RPMI7951 (cell line): ENCODE measurements at regions not wholly inside any gene's neighbourhood (a gene's known extent, or its start where the extent isn't known, plus 50 kb on each side); places are given as distances from the start of the nearest gene placed in this dataset.
"Not testable (repeated sequence)": the region's sequence is repeated elsewhere in the genome, so short reads cannot be mapped to it uniquely, and the experiment has no call there.

ENCODE experiments used
- DNase-seq: peaks from one replicate; pipeline ENCODE4 v3.0.0-alpha.2; 2012; ENCODE audit warnings: low read depth

DNA sequence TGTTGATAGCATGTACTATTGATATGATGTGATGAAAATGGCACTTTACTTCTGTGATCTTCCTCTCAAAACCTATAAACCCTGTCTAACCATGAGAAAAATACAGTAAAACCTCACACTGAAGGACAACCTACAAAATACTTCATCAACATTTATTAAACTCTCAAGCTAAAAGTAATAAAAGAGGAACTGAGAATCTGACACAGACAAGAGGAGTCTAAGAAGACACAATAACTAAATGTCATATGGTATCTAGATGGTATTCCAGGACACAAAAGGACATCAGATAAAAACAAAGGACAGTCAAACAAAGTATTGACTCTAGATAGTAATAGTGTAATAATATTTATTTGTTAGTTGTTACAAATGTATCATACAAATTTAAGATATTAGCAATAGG is 655.3 kb downstream of the SH3BGRL start:
- DNase-seq = no peak

DNA sequence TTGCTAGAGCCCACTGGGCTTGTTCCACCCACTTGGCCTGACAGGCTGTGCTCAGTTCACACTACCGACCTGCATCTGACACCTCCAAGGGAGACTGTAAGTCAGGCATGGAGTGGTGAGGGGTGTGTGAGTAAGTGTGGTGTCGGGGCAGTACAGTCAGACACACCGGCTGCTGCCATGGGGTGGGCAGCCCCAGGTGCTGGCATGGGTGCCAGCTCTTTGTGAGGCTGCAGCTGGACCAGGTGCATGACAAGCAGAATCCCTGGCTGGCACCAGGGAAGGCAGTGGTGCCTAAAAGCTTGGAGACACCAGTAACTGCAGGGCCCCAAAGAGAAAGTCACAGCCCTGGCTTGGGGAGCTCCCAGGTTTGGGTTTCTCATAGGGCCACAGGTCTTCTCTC is 665.0 kb downstream of the SH3BGRL start:
- DNase-seq = no peak

DNA sequence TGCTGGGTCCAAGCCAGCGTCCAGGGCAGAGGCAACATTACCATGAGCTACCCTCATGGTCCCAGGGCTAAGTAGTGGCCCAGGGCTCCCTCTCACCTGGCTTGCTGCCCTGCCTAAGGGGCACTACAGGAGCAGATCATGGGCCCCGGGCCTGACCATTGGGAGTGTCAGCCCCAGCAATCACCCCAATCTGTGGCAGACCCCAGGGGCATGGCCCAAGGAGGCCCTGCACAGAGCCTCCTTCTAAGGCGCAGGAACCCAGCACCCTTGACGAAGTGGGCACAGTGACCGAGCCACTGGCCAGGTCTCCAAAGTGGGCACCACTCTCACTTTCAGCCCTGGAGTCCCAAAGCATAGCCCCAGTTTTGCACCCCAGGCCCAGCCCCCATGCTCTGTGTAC is 667.1 kb downstream of the SH3BGRL start:
- no peak for DNase-seq

DNA sequence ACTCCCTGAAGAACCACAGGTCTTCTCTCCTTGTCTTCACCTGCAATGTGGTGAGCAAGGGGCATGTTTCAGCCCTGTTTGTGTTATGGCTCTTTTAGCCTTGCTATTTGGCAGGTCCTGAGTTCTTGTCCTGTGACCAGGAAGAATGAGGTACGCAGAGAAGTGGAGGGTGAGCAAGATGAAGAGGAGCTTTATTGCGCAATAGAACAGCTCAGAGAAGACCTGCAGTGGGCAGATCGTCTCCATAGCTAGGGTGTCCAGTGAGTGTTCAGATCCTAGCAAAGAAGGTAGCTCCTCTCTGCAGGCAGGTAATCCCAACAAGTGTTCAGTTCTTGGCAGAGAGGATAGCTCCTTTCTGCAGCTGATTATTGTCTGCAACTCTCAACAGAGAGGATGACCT is 672.9 kb downstream of the SH3BGRL start:
- no peak for DNase-seq

DNA sequence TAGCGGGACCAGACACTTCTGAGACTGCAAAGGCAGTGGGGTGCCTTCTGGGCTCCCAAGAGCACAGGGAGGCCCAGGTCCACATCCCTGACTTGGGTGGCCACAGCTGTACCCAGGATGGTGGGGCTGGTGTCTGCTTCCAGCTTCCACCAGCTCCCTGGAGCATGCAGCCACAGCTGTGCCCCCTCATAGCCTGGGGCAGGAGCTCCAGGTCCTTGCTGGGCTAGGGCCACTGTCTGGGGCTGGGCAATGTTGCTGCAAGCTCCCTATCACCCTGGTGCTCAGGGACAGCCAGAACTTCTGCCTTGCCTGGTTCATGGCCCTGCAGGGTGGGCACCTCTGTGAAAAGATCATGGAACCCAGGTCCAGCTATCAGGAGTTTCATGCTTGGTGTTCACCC is 673.9 kb downstream of the SH3BGRL start:
- DNase-seq = no peak

DNA sequence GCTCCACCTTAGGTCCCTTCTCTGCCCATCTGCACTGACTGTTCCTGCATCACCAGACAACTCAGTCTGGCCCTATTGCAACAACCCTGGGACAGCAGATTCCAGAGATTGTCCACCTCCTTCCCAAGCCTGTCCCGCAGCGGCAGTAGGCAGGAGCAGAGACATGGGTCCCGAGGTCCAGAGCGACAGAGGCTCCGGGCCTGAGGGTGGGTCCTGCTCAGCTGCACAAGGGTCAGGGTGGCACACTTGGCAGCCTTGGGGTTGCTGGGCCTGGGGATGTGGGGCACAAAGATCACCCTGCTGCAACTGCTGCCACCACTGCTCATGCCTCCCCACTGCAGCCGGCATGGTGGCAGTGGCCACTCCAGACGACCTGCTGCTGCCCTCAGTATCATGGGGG is 674.5 kb downstream of the SH3BGRL start:
- DNase-seq = no peak

DNA sequence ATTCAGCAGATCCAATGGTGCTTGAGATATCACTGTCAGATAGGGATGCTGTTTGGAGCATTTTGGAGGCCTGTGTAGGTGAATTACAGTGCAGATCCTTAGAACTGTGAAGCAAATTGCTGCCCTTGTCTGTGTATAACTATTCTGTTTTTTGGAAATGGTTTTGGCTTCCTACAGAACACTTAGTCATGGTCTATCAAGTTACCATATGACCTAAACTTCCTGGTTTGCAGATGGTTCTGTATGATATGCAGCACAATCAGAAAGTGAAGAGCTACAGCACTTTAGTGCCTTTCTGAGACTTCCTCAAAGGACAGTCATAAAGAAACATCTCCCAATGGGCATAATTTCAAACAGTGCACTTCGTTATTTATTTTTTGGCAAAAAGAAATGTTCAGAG is 688.6 kb downstream of the SH3BGRL start:
- DNase-seq = no peak

DNA sequence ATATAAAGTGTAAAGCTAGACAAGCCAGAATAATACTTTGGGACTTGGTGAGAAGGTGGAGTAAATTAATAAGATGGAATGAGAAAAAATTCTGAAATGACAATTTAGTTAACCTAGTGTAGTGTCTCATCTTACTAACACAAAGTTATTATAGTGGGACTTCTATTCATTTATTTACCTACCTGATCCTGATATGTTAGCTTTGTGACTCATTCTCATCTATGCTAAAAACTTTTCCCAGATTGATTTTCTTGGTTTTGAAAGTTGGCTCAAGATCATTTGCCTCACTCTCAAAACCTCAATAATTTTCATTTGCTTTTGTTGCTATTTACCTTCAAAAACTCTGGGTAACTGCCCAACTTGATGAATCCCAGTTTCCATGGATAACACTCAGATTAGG is 698.6 kb downstream of the SH3BGRL start:
- DNase-seq = no peak

- no peak for DNase-seq
These were observed 723.9 kb downstream of the SH3BGRL start for GRCh38 chrX:81925812-81926211.

GRCh38 chrX:81945911-81946310 is 744.0 kb downstream of the SH3BGRL start:
- DNase-seq = not testable (repeated sequence)

DNA sequence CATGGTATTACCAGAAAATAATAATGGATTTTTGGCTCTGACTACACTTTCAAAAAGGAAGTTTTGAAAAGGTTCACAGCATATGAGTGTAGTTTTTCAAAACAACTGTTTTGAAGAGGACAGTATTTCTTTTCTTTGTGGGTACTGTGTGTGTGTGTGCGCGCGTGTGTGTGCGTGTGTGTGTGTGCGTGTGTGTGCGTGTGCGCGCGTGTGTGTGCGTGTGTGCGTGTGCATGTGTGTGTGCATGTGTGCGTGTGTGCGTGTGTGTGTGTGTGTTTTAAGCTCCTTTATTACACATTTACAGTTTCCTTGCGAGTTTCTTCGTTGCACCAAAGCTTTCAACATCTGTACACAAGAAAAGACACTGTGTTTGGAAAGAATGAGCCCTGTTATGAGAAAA is 755.4 kb downstream of the SH3BGRL start:
- no peak for DNase-seq

DNA sequence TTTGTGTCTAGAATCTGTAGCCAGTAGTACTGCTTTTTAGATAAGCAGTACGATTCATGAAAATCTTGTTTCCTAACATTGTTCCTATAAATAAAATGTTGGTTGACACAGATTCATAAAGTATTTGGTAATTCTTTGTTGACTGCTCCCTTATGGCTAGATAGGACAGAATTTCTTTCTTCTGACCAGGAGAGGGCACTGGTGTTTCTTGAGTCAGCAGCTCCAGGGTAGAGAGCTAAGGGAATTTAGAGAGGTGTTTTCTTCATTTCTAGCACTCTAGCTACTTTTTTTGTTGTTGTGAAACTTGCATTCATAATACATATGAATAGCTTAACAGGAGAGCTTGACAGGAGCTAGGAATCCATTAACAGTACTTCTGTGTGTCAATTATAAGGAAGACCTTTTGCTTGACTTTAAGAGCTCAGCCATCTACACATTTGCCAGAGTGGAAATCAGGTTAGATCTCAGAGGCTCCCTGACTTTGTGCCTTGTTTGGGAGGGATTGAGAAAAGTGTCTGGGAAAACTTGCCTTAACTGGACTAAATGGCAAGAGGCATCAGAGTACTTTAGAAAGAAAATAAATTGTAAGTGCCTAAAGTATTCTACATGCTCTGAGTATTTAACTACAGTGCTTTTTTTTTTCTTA is 756.1 kb downstream of the SH3BGRL start:
- DNase-seq = peak; percentile 3

DNA sequence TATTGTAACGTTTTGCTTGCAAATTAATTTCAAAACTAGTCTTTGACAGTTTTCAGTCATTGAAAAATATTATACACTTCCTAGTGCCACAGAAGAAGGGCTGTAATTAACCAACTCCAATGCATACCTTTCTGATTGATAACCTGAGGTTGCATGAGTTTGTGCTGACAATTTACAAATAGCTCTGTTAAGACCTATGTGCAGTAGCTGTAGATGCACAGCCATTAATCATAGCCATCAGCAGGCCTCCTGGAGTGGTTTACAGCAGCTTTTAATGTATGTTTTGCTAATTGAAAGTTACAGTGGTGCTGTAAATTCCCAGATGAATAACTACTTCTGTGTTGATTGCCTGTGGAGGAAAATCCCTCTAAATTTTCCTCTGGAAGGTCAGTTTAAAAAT is 758.1 kb downstream of the SH3BGRL start:
- DNase-seq = no peak

DNA sequence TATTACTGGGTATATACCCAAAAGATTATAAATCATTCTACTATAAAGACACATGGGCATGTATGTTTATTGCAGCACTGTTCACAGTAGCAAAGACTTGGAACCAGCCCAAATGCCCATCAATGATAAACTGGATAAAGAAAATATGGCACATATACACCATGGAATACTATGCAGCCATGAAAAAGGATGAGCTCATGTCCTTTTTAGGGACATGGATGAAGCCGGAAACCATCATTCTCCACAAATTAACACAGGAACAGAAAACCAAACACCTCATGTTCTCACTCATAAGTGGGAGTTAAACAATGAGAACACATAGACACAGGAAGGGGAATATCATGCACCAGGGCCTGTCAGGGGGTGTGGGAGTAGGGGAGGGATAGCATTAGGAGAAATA is 772.5 kb downstream of the SH3BGRL start:
- DNase-seq = not testable (repeated sequence)

DNA sequence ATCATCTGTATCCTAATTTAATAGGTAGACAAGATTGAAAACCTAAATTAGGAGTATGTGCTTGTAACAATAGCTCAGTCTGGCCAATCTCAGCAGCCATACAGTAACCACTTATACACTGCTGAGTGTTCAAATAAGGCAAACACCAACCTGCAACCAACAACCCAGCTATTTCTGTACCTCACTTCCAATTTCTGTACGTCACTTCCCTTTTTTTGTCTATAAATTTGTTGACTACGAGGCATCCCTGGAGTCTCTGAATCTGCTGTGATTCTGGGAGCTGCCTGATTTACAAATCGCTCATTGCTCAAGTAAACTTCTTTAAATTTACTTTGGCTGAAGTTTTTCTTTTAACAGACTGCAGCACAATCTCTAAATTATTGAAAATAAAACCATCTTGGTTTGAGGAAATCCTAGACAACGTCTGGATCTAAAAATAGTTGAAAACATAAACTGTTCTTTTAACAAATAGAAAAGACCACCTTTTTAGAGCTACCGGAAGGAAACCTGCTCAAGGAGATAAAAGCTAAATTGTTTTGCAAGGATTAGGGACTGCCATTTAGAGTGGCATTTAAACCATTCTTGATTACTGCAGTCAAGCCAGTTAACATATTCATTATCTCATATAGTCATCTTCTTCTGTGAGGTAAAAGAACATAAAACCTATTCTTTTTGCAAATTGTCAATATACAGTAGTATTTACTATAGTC is 778.1 kb downstream of the SH3BGRL start:
- DNase-seq = no peak

DNA sequence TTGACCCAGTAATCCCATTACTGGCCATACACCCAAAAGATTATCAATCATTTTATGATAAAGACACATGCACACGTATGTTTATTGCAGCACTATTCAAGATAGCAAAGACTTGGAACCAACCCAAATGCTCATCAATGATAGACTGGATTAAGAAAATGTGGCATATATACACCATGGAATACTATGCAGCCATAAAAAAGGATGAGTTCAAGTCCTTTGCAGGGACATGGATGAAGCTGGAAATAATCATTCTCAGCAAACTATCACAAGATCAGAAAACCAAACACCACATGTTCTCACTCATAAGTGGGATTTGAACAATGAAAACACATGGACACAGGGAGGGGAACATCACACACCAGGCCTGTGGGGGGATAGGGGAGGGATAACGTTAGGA is 785.3 kb downstream of the SH3BGRL start:
- DNase-seq = not testable (repeated sequence)

DNA sequence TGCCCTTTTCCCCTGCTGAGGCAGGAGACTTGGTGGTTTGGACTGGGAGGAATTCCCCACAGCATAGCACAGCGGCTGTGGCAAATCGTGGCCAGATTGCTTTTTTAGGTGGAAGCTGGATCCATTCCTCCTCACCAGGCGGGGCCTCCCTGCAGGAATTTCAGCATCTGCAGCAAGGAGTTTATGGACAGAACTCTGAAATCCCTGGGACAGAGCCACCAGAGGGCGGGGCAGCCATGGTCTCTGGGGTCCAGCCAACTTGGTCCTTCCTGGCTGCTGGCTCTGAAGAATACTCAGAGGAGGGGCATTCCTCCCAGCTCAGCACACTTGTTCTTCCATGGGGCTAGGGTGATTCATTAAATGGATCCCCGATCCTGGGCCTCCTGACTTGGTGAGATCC is 794.3 kb downstream of the SH3BGRL start:
- no peak for DNase-seq

DNA sequence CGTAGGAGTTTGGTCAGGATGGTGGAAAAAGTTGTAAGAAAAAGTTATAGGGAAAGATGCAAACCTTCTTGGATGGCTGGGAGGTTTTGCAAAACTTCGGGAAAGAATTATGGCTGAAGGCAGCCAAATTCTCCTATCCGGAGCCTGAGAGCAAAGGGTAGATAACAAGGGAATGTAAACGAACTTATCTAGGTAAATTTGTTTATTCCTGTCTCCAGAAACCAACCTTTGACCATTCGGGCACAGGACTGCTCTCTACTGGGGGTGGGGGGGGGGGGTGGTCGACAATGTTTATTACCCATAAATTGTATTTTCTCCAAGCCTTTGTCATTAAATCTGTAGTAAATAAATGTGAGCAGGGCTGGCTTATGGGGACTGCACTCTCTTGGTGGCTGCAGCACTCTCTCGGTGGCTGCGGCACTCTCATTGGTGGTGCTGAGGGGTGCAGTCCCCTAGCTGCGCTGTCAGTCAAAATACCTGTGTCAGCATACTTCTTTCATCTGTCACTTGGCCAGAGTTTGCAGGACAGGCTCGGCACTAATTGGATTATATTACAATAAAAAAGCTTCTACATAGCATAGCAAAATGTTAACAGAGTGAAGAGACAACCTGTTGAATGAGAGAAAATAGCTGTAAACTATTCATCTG is 827.8 kb downstream of the SH3BGRL start:
- no peak for DNase-seq

GRCh38 chrX:82031250-82031649 is 829.3 kb downstream of the SH3BGRL start:
- no peak for DNase-seq

GRCh38 chrX:82038793-82039192 is 836.9 kb downstream of the SH3BGRL start:
- DNase-seq = no peak

GRCh38 chrX:82041034-82041433 is 839.1 kb downstream of the SH3BGRL start:
- no peak for DNase-seq

- no peak for DNase-seq
These were observed 856.8 kb downstream of the SH3BGRL start for GRCh38 chrX:82058728-82059127.

GRCh38 chrX:82070948-82071347 is 869.0 kb downstream of the SH3BGRL start:
- DNase-seq = no peak
